ENCODE measurements at regions not wholly inside any gene's neighbourhood (a gene's known extent, or its start where the extent isn't known, plus 50 kb on each side); places are given as distances from the start of the nearest gene placed in this dataset.

DNA sequence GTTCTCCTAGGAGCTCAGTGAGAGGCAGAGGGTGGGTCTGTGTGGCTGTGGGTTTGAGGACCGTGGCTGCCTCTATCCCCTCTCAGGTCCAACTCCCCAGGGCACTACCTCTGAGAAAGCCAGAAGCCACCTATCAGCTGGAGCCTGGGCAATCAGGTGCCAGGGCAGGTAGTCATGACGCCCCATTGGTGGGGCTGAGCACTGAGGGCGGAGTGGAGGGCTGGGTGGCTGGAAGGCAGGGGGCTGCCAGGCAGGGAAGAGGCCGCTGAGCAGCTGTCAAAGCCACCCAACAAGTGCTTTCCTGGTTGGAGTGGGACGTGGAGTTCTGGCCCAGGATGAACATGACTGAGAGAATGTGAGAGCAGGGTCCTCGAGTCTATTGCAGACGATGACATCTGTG is 164.9 kb upstream of the AJAP1 start:
- TF ChIP-seq, protein P1, sequence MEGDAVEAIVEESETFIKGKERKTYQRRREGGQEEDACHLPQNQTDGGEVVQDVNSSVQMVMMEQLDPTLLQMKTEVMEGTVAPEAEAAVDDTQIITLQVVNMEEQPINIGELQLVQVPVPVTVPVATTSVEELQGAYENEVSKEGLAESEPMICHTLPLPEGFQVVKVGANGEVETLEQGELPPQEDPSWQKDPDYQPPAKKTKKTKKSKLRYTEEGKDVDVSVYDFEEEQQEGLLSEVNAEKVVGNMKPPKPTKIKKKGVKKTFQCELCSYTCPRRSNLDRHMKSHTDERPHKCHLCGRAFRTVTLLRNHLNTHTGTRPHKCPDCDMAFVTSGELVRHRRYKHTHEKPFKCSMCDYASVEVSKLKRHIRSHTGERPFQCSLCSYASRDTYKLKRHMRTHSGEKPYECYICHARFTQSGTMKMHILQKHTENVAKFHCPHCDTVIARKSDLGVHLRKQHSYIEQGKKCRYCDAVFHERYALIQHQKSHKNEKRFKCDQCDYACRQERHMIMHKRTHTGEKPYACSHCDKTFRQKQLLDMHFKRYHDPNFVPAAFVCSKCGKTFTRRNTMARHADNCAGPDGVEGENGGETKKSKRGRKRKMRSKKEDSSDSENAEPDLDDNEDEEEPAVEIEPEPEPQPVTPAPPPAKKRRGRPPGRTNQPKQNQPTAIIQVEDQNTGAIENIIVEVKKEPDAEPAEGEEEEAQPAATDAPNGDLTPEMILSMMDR (IDR thresholded peaks at IDR 0.05), result no peak
- TF ChIP-seq POLR2AphosphoS5 (IDR thresholded peaks at IDR 0.05; ENCODE audit: low read depth, low read length) (no peak), SIN3A (IDR thresholded peaks at IDR 0.05; ENCODE audit: borderline replicate concordance, insufficient read depth, low read depth, low read length) (no peak)
- TF ChIP-seq, protein P2, sequence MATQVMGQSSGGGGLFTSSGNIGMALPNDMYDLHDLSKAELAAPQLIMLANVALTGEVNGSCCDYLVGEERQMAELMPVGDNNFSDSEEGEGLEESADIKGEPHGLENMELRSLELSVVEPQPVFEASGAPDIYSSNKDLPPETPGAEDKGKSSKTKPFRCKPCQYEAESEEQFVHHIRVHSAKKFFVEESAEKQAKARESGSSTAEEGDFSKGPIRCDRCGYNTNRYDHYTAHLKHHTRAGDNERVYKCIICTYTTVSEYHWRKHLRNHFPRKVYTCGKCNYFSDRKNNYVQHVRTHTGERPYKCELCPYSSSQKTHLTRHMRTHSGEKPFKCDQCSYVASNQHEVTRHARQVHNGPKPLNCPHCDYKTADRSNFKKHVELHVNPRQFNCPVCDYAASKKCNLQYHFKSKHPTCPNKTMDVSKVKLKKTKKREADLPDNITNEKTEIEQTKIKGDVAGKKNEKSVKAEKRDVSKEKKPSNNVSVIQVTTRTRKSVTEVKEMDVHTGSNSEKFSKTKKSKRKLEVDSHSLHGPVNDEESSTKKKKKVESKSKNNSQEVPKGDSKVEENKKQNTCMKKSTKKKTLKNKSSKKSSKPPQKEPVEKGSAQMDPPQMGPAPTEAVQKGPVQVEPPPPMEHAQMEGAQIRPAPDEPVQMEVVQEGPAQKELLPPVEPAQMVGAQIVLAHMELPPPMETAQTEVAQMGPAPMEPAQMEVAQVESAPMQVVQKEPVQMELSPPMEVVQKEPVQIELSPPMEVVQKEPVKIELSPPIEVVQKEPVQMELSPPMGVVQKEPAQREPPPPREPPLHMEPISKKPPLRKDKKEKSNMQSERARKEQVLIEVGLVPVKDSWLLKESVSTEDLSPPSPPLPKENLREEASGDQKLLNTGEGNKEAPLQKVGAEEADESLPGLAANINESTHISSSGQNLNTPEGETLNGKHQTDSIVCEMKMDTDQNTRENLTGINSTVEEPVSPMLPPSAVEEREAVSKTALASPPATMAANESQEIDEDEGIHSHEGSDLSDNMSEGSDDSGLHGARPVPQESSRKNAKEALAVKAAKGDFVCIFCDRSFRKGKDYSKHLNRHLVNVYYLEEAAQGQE (IDR thresholded peaks at IDR 0.05; ENCODE audit: insufficient read depth in 1 of 2, low read depth in 2 of 2, low read length in 1 of 2), result no peak

Measured in Panc1 (cell line).